SK-N-SH (cell line): ENCODE measurements at regions not wholly inside any gene's neighbourhood (a gene's known extent, or its start where the extent isn't known, plus 50 kb on each side); places are given as distances from the start of the nearest gene placed in this dataset.

Experiments
- CTCF ChIA-PET: fragments of 300-600, 350-600 bp; formaldehyde crosslinking; extraction: SDS; loops from one replicate; lab custom pipeline; 2021; lab: Yijun Ruan, JAX
- POLR2A ChIA-PET: fragments of 350-600 bp; sonication (Branson Sonifier 250); formaldehyde crosslinking; extraction: SDS; loops from one replicate; lab custom pipeline; 2020; ENCODE audit warnings: antibody characterized with exemption, inconsistent platforms; lab: Yijun Ruan, JAX
- DNase-seq: peaks from one replicate; pipeline ENCODE4 v3.0.0; 2012
- H2AFZ ChIP-seq: fragments of 200-600 bp; sonication (generic); 2 replicates; pipeline ENCODE4 v1.8.1; 2016; ENCODE audit warnings: antibody characterized with exemption, mild to moderate bottlenecking, low read depth
- H3F3A ChIP-seq: fragments of 200-600 bp; sonication (generic); replicated peaks from 2 replicates; pipeline ENCODE3; 2016; ENCODE audit warnings: antibody characterized with exemption, mild to moderate bottlenecking; ENCODE audit not compliant: insufficient read depth
- H3K27ac ChIP-seq, 2 experiments: fragments of 200-500 bp in 1 of 2; fragments of 200-600 bp in 1 of 2; sonication (Bioruptor generic) in 1 of 2; sonication (generic), shearing (Covaris generic) in 1 of 2; 2 replicates each; pipeline versions ENCODE4 v1.5.1 to v1.6.1; 2014 to 2016; ENCODE audit warnings: low read depth in 2 of 2, inconsistent platforms in 1 of 2, low read length in 1 of 2, mild to moderate bottlenecking in 1 of 2, mixed read lengths in 1 of 2
- H3K27me3 ChIP-seq: fragments of 200-600 bp; sonication (generic), shearing (Covaris generic); 2 replicates; pipeline ENCODE4 v1.6.1; 2016; ENCODE audit warnings: mixed run types; ENCODE audit not compliant: insufficient read depth
- H3K36me3 ChIP-seq, 2 experiments: fragments of 200-500 bp in 1 of 2; fragments of 200-600 bp in 1 of 2; sonication (Bioruptor generic) in 1 of 2; sonication (generic) in 1 of 2; replicated peaks in 1 of 2; 2 replicates each; pipeline versions ENCODE3 to v1.5.1; 2014 to 2016; ENCODE audit warnings: low read length in 1 of 2, mild to moderate bottlenecking in 1 of 2; ENCODE audit not compliant: insufficient read depth in 2 of 2, control insufficient read depth in 1 of 2
- H3K4me1 ChIP-seq, 2 experiments: fragments of 200-500 bp in 1 of 2; fragments of 200-600 bp in 1 of 2; sonication (Bioruptor generic) in 1 of 2; sonication (generic), shearing (Covaris generic) in 1 of 2; 2 replicates each; pipeline versions ENCODE4 v1.5.1 to v1.6.1; 2014 to 2016; ENCODE audit warnings: low read depth in 1 of 2, low read length in 1 of 2, mixed run types in 1 of 2; ENCODE audit not compliant: insufficient read depth in 2 of 2, control insufficient read depth in 1 of 2
- H3K4me2 ChIP-seq: fragments of 200-600 bp; sonication (generic), shearing (Covaris generic); 2 replicates; pipeline ENCODE4 v1.6.1; 2017; ENCODE audit warnings: mixed run types
- H3K4me3 ChIP-seq, 2 experiments: fragments of 200-500 bp in 1 of 2; fragments of 200-600 bp in 1 of 2; sonication (Bioruptor generic) in 1 of 2; sonication (generic), shearing (Covaris generic) in 1 of 2; 2 replicates each; pipeline versions ENCODE4 v1.5.1 to v1.8.1; 2014 to 2016; ENCODE audit warnings: low read depth in 2 of 2, inconsistent platforms in 1 of 2, low read length in 1 of 2, mild to moderate bottlenecking in 1 of 2, mixed read lengths in 1 of 2, moderate library complexity in 1 of 2
- H3K79me2 ChIP-seq: fragments of 200-600 bp; sonication (generic); 2 replicates; pipeline ENCODE4 v1.8.1; 2017; ENCODE audit warnings: mild to moderate bottlenecking; ENCODE audit not compliant: insufficient read depth
- H3K9ac ChIP-seq: fragments of 200-600 bp; sonication (generic); 2 replicates; pipeline ENCODE4 v1.6.1; 2017; ENCODE audit warnings: mixed run types
- H3K9me2 ChIP-seq: fragments of 200-600 bp; sonication (generic); 2 replicates; pipeline ENCODE4 v1.6.1; 2017; ENCODE audit warnings: mixed run types
- H3K9me3 ChIP-seq: fragments of 200-600 bp; sonication (generic); 2 replicates; pipeline ENCODE4 v1.6.1; 2017; ENCODE audit warnings: mixed run types, mild to moderate bottlenecking, moderate library complexity
- H4K20me1 ChIP-seq: fragments of 200-600 bp; sonication (generic); 2 replicates; pipeline ENCODE4 v1.6.1; 2017; ENCODE audit warnings: mild to moderate bottlenecking, mixed run types; ENCODE audit not compliant: insufficient read depth
- FOXJ3 ChIP-seq: sonication (generic); formaldehyde crosslinking; IDR thresholded peaks from 2 replicates; pipeline ENCODE4 v1.5.1; 2020; ENCODE audit warnings: mild to moderate bottlenecking, missing genetic modification reagents
- GATA2 ChIP-seq: sonication (generic); formaldehyde crosslinking; IDR thresholded peaks from 2 replicates; pipeline ENCODE4 v1.5.0; 2020; ENCODE audit warnings: mild to moderate bottlenecking, missing genetic modification reagents
- MEF2A ChIP-seq: IDR thresholded peaks from 2 replicates; pipeline ENCODE4 v1.4.0; 2012; ENCODE audit warnings: low read depth, borderline replicate concordance
- RCOR1 ChIP-seq: fragments of 150-350 bp; IDR thresholded peaks from 2 replicates; pipeline ENCODE4 v1.6.1; 2017; ENCODE audit warnings: antibody characterized with exemption, low read length
- RFX5 ChIP-seq: IDR thresholded peaks from 2 replicates; pipeline ENCODE4 v1.6.1; 2012; ENCODE audit warnings: mild to moderate bottlenecking, improper control_type of control experiment, low read length
- RXRA ChIP-seq: IDR thresholded peaks from 2 replicates; pipeline ENCODE4 v1.4.0; 2012; ENCODE audit warnings: low read depth, mild to moderate bottlenecking, borderline replicate concordance
- TCF12 ChIP-seq: IDR thresholded peaks from 2 replicates; pipeline ENCODE4 v1.4.0; 2012
- WGBS: methylation state at CpG from one replicate; pipeline ENCODE4 v1.1.6; 2017; ENCODE audit warnings: low lambda C conversion rate; 5-methylcytosine and 5-hydroxymethylcytosine counted together
- TF ChIP-seq, protein P1 (sequence below): fragments of 200-600 bp; sonication (generic); IDR thresholded peaks from 2 replicates; pipeline ENCODE4 v1.6.1; 2017; ENCODE audit warnings: antibody characterized with exemption, mild to moderate bottlenecking, moderate library complexity
- TF ChIP-seq, protein P2 (sequence below): IDR thresholded peaks from 2 replicates; pipeline ENCODE4 v1.4.0; 2012; ENCODE audit warnings: low read depth
- TF ChIP-seq, protein P3 (sequence below): IDR thresholded peaks from 2 replicates; pipeline ENCODE4 v1.6.1; 2012; ENCODE audit warnings: mild to moderate bottlenecking, low read depth, low read length, moderate library complexity

GRCh38 chr5:71903808-71904207, 184.7 kb downstream of the CARTPT start (continued):
- TF ChIP-seq GATA2 (no peak), RCOR1 (no peak), TCF12 (no peak), RFX5 (no peak), MEF2A (no peak), RXRA (no peak), FOXJ3 (CRISPR knock-in tag) (no peak)
- TF ChIP-seq, protein P1, sequence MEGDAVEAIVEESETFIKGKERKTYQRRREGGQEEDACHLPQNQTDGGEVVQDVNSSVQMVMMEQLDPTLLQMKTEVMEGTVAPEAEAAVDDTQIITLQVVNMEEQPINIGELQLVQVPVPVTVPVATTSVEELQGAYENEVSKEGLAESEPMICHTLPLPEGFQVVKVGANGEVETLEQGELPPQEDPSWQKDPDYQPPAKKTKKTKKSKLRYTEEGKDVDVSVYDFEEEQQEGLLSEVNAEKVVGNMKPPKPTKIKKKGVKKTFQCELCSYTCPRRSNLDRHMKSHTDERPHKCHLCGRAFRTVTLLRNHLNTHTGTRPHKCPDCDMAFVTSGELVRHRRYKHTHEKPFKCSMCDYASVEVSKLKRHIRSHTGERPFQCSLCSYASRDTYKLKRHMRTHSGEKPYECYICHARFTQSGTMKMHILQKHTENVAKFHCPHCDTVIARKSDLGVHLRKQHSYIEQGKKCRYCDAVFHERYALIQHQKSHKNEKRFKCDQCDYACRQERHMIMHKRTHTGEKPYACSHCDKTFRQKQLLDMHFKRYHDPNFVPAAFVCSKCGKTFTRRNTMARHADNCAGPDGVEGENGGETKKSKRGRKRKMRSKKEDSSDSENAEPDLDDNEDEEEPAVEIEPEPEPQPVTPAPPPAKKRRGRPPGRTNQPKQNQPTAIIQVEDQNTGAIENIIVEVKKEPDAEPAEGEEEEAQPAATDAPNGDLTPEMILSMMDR: no peak

DNA sequence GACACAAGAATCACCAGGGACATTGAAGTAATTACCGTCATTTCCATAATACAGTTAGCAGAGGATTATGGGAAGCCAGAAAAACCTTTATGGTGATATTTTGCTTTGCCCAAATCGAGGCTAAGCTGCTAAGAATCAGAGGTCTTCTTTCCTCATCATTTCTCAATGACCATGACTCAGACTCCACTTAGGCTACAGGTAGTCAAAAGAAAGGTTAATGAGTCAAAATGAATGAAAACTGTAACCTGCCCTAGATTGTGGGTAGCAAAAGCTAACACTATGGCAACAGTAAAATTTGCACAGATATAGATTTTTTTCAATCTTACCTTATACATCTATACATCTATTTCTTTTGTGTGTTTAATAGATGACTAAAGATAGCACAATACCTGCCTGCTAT, 185.8 kb downstream of the CARTPT start:
- Histone ChIP-seq H3K79me2 (no peaks in the 10 kb centered on the region), H3K9me3 (0 out of 2 replicates have a peak, but pooled peaks cover 4% of the 10 kb centered on the region)
- POLR2A ChIA-PET: no interaction called here
- TF ChIP-seq, protein P2, sequence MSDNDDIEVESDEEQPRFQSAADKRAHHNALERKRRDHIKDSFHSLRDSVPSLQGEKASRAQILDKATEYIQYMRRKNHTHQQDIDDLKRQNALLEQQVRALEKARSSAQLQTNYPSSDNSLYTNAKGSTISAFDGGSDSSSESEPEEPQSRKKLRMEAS: no peak
- TF ChIP-seq, protein P3, sequence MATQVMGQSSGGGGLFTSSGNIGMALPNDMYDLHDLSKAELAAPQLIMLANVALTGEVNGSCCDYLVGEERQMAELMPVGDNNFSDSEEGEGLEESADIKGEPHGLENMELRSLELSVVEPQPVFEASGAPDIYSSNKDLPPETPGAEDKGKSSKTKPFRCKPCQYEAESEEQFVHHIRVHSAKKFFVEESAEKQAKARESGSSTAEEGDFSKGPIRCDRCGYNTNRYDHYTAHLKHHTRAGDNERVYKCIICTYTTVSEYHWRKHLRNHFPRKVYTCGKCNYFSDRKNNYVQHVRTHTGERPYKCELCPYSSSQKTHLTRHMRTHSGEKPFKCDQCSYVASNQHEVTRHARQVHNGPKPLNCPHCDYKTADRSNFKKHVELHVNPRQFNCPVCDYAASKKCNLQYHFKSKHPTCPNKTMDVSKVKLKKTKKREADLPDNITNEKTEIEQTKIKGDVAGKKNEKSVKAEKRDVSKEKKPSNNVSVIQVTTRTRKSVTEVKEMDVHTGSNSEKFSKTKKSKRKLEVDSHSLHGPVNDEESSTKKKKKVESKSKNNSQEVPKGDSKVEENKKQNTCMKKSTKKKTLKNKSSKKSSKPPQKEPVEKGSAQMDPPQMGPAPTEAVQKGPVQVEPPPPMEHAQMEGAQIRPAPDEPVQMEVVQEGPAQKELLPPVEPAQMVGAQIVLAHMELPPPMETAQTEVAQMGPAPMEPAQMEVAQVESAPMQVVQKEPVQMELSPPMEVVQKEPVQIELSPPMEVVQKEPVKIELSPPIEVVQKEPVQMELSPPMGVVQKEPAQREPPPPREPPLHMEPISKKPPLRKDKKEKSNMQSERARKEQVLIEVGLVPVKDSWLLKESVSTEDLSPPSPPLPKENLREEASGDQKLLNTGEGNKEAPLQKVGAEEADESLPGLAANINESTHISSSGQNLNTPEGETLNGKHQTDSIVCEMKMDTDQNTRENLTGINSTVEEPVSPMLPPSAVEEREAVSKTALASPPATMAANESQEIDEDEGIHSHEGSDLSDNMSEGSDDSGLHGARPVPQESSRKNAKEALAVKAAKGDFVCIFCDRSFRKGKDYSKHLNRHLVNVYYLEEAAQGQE: no peak
- TF ChIP-seq, all 33 proteins: peak for 0
- Histone ChIP-seq H3F3A (no peaks in the 10 kb centered on the region), H3K4me1 (peaks cover 7 to 16% of the 10 kb centered on the region in 2 experiments; a peak in 3 of 4 replicates), H3K4me3 (no peak overlapping the region), H3K4me2 (no peak overlapping the region), H3K27ac (no peak overlapping the region; a peak in 1 of 4 replicates), H3K9ac (no peak overlapping the region), H4K20me1 (no peaks in the 10 kb centered on the region), H2AFZ (no peak overlapping the region), H3K9me2 (no peaks in the 10 kb centered on the region), H3K27me3 (no peaks in the 10 kb centered on the region), H3K36me3 (no peaks in the 10 kb centered on the region)
- no peak for DNase-seq
- 57% methylated on average over 2 of the region's 2 CpGs for WGBS
- CTCF ChIA-PET: no interaction called here
